Hepatocyte (in vitro differentiated cells): ENCODE measurements at regions not wholly inside any gene's neighbourhood (a gene's known extent, or its start where the extent isn't known, plus 50 kb on each side); places are given as distances from the start of the nearest gene placed in this dataset.

ENCODE experiments used
- DNase-seq: peaks from one replicate; pipeline ENCODE4 v3.0.0-alpha.2; 2016; ENCODE audit warnings: low spot score
- H2AFZ ChIP-seq: fragments of 200-600 bp; sonication (generic); 2 replicates; pipeline ENCODE4 v1.6.0; 2016; ENCODE audit warnings: antibody characterized with exemption, mild to moderate bottlenecking
- H3K27ac ChIP-seq: fragments of 200-600 bp; sonication (generic); 2 replicates; pipeline ENCODE4 v1.5.1; 2016; ENCODE audit warnings: mild to moderate bottlenecking
- H3K27me3 ChIP-seq: fragments of 200-600 bp; sonication (generic); 2 replicates; pipeline ENCODE4 v1.6.1; 2016
- H3K36me3 ChIP-seq: fragments of 200-600 bp; sonication (generic); replicated peaks from 2 replicates; pipeline ENCODE4 v1.5.1; 2016; ENCODE audit warnings: low read depth; ENCODE audit not compliant: insufficient read depth
- H3K4me1 ChIP-seq: fragments of 200-600 bp; sonication (generic); 2 replicates; pipeline ENCODE4 v1.5.1; 2016; ENCODE audit warnings: mild to moderate bottlenecking, moderate library complexity; ENCODE audit not compliant: insufficient read depth
- H3K4me2 ChIP-seq: fragments of 200-600 bp; sonication (generic); 2 replicates; pipeline ENCODE4 v1.6.0; 2016
- H3K4me3 ChIP-seq: fragments of 200-600 bp; sonication (generic); 2 replicates; pipeline ENCODE4 v1.5.1; 2016; ENCODE audit warnings: mild to moderate bottlenecking
- H3K79me2 ChIP-seq: fragments of 200-600 bp; sonication (generic); 2 replicates; pipeline ENCODE4 v1.6.0; 2017; ENCODE audit warnings: mild to moderate bottlenecking
- H3K9me2 ChIP-seq: fragments of 200-600 bp; sonication (generic); replicated peaks from 2 replicates; pipeline ENCODE4 v1.6.0; 2017; ENCODE audit warnings: mild to moderate bottlenecking; ENCODE audit not compliant: insufficient read depth
- H3K9me3 ChIP-seq: fragments of 200-600 bp; sonication (generic); 2 replicates; pipeline ENCODE4 v1.5.1; 2016; ENCODE audit warnings: low read depth, mild to moderate bottlenecking
- H4K20me1 ChIP-seq: fragments of 200-600 bp; sonication (generic); 2 replicates; pipeline ENCODE4 v1.6.0; 2016; ENCODE audit warnings: mild to moderate bottlenecking; ENCODE audit not compliant: insufficient read depth, poor library complexity, severe bottlenecking
- EZH2 ChIP-seq: fragments of 200-600 bp; sonication (generic); IDR thresholded peaks from 2 replicates; pipeline ENCODE4 v1.6.1; 2016; ENCODE audit warnings: antibody characterized with exemption, mild to moderate bottlenecking, borderline replicate concordance
- EZH2phosphoT487 ChIP-seq: fragments of 200-600 bp; sonication (generic); IDR thresholded peaks from one replicate; pipeline ENCODE4 v1.6.1; 2018; ENCODE audit warnings: antibody characterized with exemption, mild to moderate bottlenecking, low read depth, moderate library complexity; ENCODE audit not compliant: unreplicated experiment, severe bottlenecking
- WGBS: methylation state at CpG from one replicate; pipeline ENCODE4 v1.1.6; 2016; ENCODE audit warnings: low lambda C conversion rate; ENCODE audit errors: missing lambda C conversion rate; 5-methylcytosine and 5-hydroxymethylcytosine counted together
- TF ChIP-seq, protein P1 (sequence below): fragments of 200-600 bp; sonication (generic); IDR thresholded peaks from 2 replicates; pipeline ENCODE4 v1.5.1; 2016; ENCODE audit warnings: antibody characterized with exemption, mild to moderate bottlenecking; ENCODE audit not compliant: poor library complexity

DNA sequence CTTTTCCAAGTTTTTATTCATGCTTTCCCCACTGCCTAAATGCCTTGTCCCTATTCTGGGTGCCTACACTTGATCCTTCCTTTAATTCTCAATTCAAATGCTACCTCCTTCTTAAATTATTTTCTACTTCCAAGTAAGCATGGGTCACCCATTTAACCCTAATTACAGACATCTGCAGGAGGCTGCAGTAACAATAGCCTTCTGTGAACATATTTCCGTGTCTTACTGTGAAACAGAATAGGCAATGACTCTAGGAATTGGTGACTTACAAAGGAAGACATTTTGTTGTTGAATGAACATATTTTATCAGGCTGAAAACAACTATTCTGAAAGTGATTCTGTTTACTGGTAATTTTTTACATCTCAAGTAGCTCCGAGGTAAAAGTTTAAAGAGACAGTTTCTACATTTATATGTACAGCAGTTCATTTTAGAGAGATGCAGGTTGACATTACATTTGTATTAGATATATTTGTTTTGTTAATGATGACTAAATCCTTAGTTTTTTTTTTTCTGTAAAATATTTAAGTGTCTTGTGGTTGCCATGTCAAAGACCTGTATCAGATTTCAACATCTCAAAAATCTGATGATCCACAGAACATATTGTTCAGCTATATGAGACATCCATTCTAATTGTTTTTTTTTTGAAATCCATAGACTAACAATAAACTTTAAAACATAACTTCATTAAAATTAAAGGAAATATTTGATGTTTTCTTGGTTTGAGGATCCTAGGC lies 316.8 kb downstream of the CASP12 start:
- Histone ChIP-seq H4K20me1 (no peaks in the 10 kb centered on the region), H3K9me3 (no peaks in the 10 kb centered on the region), H3K4me3 (no peak overlapping the region), H3K79me2 (no peaks in the 10 kb centered on the region), H2AFZ (no peak overlapping the region), H3K9me2 (no peaks in the 10 kb centered on the region), H3K4me2 (no peak overlapping the region), H3K4me1 (no peaks in the 10 kb centered on the region), H3K27ac (no peak overlapping the region), H3K27me3 (no peaks in the 10 kb centered on the region), H3K36me3 (no peaks in the 10 kb centered on the region)
- WGBS: 60% methylated on average over 2 of the region's 2 CpGs
- TF ChIP-seq, protein P1, sequence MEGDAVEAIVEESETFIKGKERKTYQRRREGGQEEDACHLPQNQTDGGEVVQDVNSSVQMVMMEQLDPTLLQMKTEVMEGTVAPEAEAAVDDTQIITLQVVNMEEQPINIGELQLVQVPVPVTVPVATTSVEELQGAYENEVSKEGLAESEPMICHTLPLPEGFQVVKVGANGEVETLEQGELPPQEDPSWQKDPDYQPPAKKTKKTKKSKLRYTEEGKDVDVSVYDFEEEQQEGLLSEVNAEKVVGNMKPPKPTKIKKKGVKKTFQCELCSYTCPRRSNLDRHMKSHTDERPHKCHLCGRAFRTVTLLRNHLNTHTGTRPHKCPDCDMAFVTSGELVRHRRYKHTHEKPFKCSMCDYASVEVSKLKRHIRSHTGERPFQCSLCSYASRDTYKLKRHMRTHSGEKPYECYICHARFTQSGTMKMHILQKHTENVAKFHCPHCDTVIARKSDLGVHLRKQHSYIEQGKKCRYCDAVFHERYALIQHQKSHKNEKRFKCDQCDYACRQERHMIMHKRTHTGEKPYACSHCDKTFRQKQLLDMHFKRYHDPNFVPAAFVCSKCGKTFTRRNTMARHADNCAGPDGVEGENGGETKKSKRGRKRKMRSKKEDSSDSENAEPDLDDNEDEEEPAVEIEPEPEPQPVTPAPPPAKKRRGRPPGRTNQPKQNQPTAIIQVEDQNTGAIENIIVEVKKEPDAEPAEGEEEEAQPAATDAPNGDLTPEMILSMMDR: no peak
- TF ChIP-seq EZH2 (no peak), EZH2phosphoT487 (no peak)
- no peak for DNase-seq

DNA sequence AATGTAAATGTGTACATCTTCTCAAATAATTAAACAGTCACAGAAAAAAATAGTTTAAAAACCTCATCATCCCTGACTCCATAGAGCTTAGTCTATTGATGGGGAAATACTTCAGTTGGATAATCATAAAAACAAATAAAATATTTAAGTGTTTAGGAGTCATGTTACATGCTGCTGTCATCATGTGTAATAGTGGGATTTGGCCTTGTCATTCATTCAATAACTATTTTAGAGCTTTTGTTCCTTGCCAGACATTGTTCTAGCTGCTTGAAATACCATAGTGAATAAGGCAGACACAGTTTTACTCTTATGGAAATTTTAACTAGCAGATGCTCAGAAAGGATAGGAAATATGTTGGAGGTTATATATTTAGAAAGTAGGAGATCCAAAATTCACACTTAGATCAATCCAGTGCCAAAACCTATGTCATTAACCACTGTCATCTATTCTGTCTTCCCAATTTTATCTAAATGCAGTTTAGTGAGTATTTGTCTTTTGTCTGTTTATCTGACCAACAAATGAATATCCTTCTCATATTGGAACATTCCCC lies 324.7 kb downstream of the CASP12 start:
- H3K4me1 ChIP-seq: no peaks in the 10 kb centered on the region

DNA sequence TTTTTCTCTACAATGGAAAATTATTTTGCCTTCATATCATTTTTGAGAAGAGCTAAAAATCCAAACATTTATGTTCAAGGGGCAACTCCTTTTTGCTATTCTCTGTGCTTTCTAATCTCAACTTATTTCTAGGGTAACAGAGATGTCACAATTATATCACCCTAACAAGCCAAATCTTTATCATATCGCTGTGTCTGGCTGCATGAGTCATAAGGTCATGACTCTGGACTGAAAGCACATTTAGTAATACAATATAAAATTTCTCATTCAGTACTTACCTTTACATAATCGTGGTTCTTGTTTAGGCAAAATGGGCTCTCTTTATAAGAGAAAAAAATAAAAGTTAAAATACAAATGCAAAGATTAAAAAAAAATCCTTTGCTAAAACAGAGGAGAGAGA lies 326.0 kb downstream of the CASP12 start:
- no peak overlapping the region for H3K27ac ChIP-seq
- WGBS: 78% methylated on average over 2 of the region's 2 CpGs
- no peaks in the 10 kb centered on the region for H3K79me2 ChIP-seq
- no peak for DNase-seq
- H2AFZ ChIP-seq: no peak overlapping the region
- H3K4me3 ChIP-seq: no peak overlapping the region
- H3K27me3 ChIP-seq: no peaks in the 10 kb centered on the region
- H3K36me3 ChIP-seq: no peaks in the 10 kb centered on the region
- H3K4me1 ChIP-seq: no peaks in the 10 kb centered on the region
- no peak overlapping the region for H3K4me2 ChIP-seq
- no peak for TF ChIP-seq EZH2
- no peak for TF ChIP-seq EZH2phosphoT487
- TF ChIP-seq, protein P1: no peak
- no peaks in the 10 kb centered on the region for H3K9me3 ChIP-seq
- H3K9me2 ChIP-seq: no peaks in the 10 kb centered on the region
- no peaks in the 10 kb centered on the region for H4K20me1 ChIP-seq

More for the DNA sequence above, 324.7 kb downstream of the CASP12 start:
- Histone ChIP-seq H3K79me2 (no peaks in the 10 kb centered on the region), H3K4me2 (no peak overlapping the region), H3K9me3 (no peaks in the 10 kb centered on the region), H3K36me3 (no peaks in the 10 kb centered on the region), H2AFZ (no peak overlapping the region), H3K9me2 (no peaks in the 10 kb centered on the region), H3K4me3 (no peak overlapping the region), H3K27me3 (no peaks in the 10 kb centered on the region), H3K27ac (no peak overlapping the region), H4K20me1 (no peaks in the 10 kb centered on the region)
- TF ChIP-seq EZH2 (no peak), EZH2phosphoT487 (no peak)
- TF ChIP-seq, protein P1: no peak
- no peak for DNase-seq
